ENCODE measurements at regions not wholly inside any gene's neighbourhood (a gene's known extent, or its start where the extent isn't known, plus 50 kb on each side); places are given as distances from the start of the nearest gene placed in this dataset.

DNA sequence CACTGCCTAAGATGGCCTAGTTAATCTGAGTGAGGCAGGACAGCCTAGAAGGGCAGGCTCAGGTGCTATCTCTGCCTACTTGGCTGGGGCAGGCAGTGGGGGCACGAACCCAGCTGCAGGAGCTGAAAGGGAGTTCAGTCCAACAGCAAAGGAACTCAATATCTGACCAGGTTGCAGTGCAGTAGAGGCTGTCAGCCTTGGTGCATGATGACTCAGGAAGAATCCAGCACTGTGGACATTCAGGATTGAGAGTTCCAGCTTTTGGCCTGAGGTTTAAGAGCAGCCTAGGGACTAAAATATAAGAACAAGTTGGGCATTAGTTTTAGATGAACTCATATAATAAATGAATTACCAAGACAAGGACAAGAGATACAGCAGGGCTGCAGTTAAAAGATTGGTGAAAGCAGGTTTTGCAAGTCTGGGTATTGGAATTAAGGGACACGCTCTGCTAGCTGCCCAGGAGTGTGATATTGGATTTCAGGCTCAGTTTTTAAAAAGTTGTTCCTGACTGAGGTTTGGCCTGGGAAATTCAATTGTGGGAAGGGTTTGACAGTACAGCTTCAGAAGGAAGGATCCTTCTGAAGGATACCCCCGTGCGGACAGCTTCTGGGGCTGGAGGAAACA, 64.7 kb upstream of the ATG10 start:
- no peak overlapping the region for H3K9ac ChIP-seq (ENCODE audit: control insufficient read depth, insufficient read depth, low read length)
- no peaks in the 10 kb centered on the region for H3K4me1 ChIP-seq (ENCODE audit: control insufficient read depth, insufficient read depth, low read length)
- WGBS (ENCODE audit: insufficient coverage, insufficient replicate concordance, low lambda C conversion rate, missing lambda C conversion rate) = 70% methylated on average over 4 of the region's 4 CpGs
- H3K4me2 ChIP-seq (ENCODE audit: control insufficient read depth, insufficient read depth) = no peak overlapping the region
- CTCF ChIA-PET = interaction anchor here (0.8 to 1.3 kb wide), 2 partner anchors 259 to 265 kb away, joined by 3 read pairs; no protein-coding TSS in a partner anchor
- no peak overlapping the region for H3K27ac ChIP-seq (ENCODE audit: control insufficient read depth, insufficient read depth)
- SMC1A ChIA-PET (ENCODE audit: uncharacterized antibody, unreplicated experiment) = interaction anchor here (1.1 to 3.2 kb wide), 6 partner anchors 12 to 264 kb away, joined by 3 to 12 read pairs (median 4); no protein-coding TSS in a partner anchor
- H4K20me1 ChIP-seq (ENCODE audit: control insufficient read depth, insufficient read depth) = no peaks in the 10 kb centered on the region
- TF ChIP-seq HDAC6 (IDR thresholded peaks at IDR 0.05; ENCODE audit: unreplicated experiment) = no peak
- TF ChIP-seq MYB (IDR thresholded peaks at IDR 0.05; ENCODE audit: borderline replicate concordance, low read depth, low read length) = no peak
- no peak for TF ChIP-seq CUX1 (IDR thresholded peaks at IDR 0.05; ENCODE audit: insufficient replicate concordance, low read depth, low read length)
- no peak for TF ChIP-seq TARDBP (IDR thresholded peaks at IDR 0.05; ENCODE audit: borderline replicate concordance)
- no peak for TF ChIP-seq IKZF2 (IDR thresholded peaks at IDR 0.05)
- no peak for TF ChIP-seq PRDM15 (CRISPR knock-in tag; IDR thresholded peaks at IDR 0.05)
- TF ChIP-seq DPF2 (IDR thresholded peaks at IDR 0.05) = no peak
- TF ChIP-seq PAX8 (IDR thresholded peaks at IDR 0.05) = no peak
- no peak for TF ChIP-seq POLR2AphosphoS2 (IDR thresholded peaks at IDR 0.05; ENCODE audit: low read depth, low read length)
- no peak for TF ChIP-seq ATF2 (IDR thresholded peaks at IDR 0.05; ENCODE audit: low read length)
- no peak for TF ChIP-seq KAT2A (conservative IDR thresholded peaks at IDR 0.05; ENCODE audit: control insufficient read depth, low read depth, low read length)
- TF ChIP-seq MEF2A (IDR thresholded peaks at IDR 0.05; ENCODE audit: insufficient read depth, low read depth, low read length) = no peak
- no peak for TF ChIP-seq SREBF1 (IDR thresholded peaks at IDR 0.05; ENCODE audit: low read length)
- TF ChIP-seq NFIC (IDR thresholded peaks at IDR 0.05; ENCODE audit: low read depth, low read length) = no peak
- no peak for TF ChIP-seq ASH2L (IDR thresholded peaks at IDR 0.05; ENCODE audit: borderline replicate concordance, low read depth)
- ATAC-seq = no peak
- no peak overlapping the region for H3K4me3 ChIP-seq
- in situ Hi-C loops (cut with MboI) = no loop called here
- intact Hi-C loops (cut with micrococcal nuclease; ENCODE audit: unreplicated experiment) = no loop called here
- no peaks in the 10 kb centered on the region for H3K9me3 ChIP-seq (replicated peaks; ENCODE audit: control insufficient read depth, insufficient read depth, low read length)
- no peaks in the 10 kb centered on the region for H3K36me3 ChIP-seq (ENCODE audit: control insufficient read depth in 2 of 2, insufficient read depth in 2 of 2, low read length in 1 of 2)
- RAD21 ChIA-PET (ENCODE audit: unreplicated experiment) = interaction anchor here (0.6 to 1.6 kb wide), 4 partner anchors 42 to 395 kb away, joined by 3 read pairs; no protein-coding TSS in a partner anchor
- no peaks in the 10 kb centered on the region for H3K27me3 ChIP-seq (replicated peaks in 1 of 2; ENCODE audit: control insufficient read depth in 2 of 2, insufficient read depth in 2 of 2, low read length in 1 of 2)
- no peak overlapping the region for H2AFZ ChIP-seq (ENCODE audit: control insufficient read depth, low read depth, low read length)
- no peaks in the 10 kb centered on the region for H3K79me2 ChIP-seq (ENCODE audit: control insufficient read depth, insufficient read depth, low read length)
- BruUV-seq (replicated peaks) = no TSS peak
- DNase-seq (ENCODE audit: low read depth, low spot score) = no peak
- POLR2A ChIA-PET = no interaction called here
- FAIRE-seq = no peak

All from GM12878 (cell line).